PC-3 (cell line): ENCODE measurements at regions not wholly inside any gene's neighbourhood (a gene's known extent, or its start where the extent isn't known, plus 50 kb on each side); places are given as distances from the start of the nearest gene placed in this dataset.

Source experiments
- EZH2phosphoT487 ChIP-seq: fragments of 300-600 bp; sonication (generic); IDR thresholded peaks from 2 replicates; pipeline ENCODE4 v1.6.1; 2018; ENCODE audit warnings: mild to moderate bottlenecking, antibody characterized with exemption, low read length, borderline replicate concordance
- TF ChIP-seq, protein P1 (sequence below): fragments of 300-600 bp; sonication (generic); conservative IDR thresholded peaks from 2 replicates; pipeline ENCODE4 v1.5.1; 2017; ENCODE audit warnings: antibody characterized with exemption, low read depth, mild to moderate bottlenecking, low read length

GRCh38 chr20:48562586-48563116 lies 265.1 kb downstream of the PREX1 start:
- TF ChIP-seq, protein P1, sequence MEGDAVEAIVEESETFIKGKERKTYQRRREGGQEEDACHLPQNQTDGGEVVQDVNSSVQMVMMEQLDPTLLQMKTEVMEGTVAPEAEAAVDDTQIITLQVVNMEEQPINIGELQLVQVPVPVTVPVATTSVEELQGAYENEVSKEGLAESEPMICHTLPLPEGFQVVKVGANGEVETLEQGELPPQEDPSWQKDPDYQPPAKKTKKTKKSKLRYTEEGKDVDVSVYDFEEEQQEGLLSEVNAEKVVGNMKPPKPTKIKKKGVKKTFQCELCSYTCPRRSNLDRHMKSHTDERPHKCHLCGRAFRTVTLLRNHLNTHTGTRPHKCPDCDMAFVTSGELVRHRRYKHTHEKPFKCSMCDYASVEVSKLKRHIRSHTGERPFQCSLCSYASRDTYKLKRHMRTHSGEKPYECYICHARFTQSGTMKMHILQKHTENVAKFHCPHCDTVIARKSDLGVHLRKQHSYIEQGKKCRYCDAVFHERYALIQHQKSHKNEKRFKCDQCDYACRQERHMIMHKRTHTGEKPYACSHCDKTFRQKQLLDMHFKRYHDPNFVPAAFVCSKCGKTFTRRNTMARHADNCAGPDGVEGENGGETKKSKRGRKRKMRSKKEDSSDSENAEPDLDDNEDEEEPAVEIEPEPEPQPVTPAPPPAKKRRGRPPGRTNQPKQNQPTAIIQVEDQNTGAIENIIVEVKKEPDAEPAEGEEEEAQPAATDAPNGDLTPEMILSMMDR = no peak
- no peak for TF ChIP-seq EZH2phosphoT487
